CD14-positive monocyte (primary cell): ENCODE measurements at regions not wholly inside any gene's neighbourhood (a gene's known extent, or its start where the extent isn't known, plus 50 kb on each side); places are given as distances from the start of the nearest gene placed in this dataset.

ENCODE experiments used
- DNase-seq, 3 donors: peaks; one replicate each; pipeline ENCODE4 v3.0.0-alpha.2; 2011 to 2022
- H2AFZ ChIP-seq: 2 replicates; pipeline ENCODE4 v1.6.0; 2012; ENCODE audit warnings: mild to moderate bottlenecking, low read depth, low read length, inconsistent platforms; ENCODE audit not compliant: insufficient read depth, poor library complexity, severe bottlenecking
- H3K27ac ChIP-seq, 2 donors: 1 replicate in 1 of 2; 2 replicates in 1 of 2; pipeline ENCODE4 v1.5.1; 2012 to 2013; ENCODE audit warnings: low read length in 2 of 2, control low read depth in 1 of 2, inconsistent platforms in 1 of 2, low read depth in 1 of 2, mild to moderate bottlenecking in 1 of 2
- H3K27me3 ChIP-seq, 2 donors: one replicate each; pipeline versions ENCODE4 v1.6.0 to v1.6.1; 2011 to 2013; ENCODE audit warnings: low read length in 2 of 2; ENCODE audit not compliant: control insufficient read depth in 2 of 2, insufficient read depth in 2 of 2
- H3K36me3 ChIP-seq, 2 donors: replicated peaks in 1 of 2; 1 replicate in 1 of 2; 2 replicates in 1 of 2; pipeline versions ENCODE4 v1.5.1 to v1.6.1; 2012 to 2013; ENCODE audit warnings: low read length in 2 of 2, control low read depth in 1 of 2, inconsistent platforms in 1 of 2, mild to moderate bottlenecking in 1 of 2; ENCODE audit not compliant: insufficient read depth in 2 of 2, control insufficient read depth in 1 of 2
- H3K4me1 ChIP-seq, 2 donors: 1 replicate in 1 of 2; 2 replicates in 1 of 2; pipeline versions ENCODE4 v1.5.1 to v1.6.1; 2012 to 2013; ENCODE audit warnings: low read length in 2 of 2, control low read depth in 1 of 2, inconsistent platforms in 1 of 2, mild to moderate bottlenecking in 1 of 2, moderate library complexity in 1 of 2; ENCODE audit not compliant: insufficient read depth in 2 of 2, control insufficient read depth in 1 of 2
- H3K4me2 ChIP-seq: replicated peaks from 2 replicates; pipeline ENCODE3; 2012; ENCODE audit warnings: low read length, moderate library complexity, mild to moderate bottlenecking; ENCODE audit not compliant: poor library complexity, severe bottlenecking; ENCODE audit errors: extremely low read depth
- H3K4me3 ChIP-seq, 3 experiments: fragments of 200-600 bp in 1 of 3; sonication (generic) in 1 of 3; replicated peaks in 1 of 3; 1 replicate in 2 of 3; 2 replicates in 1 of 3; pipeline ENCODE4 v1.5.1; 2011 to 2013; ENCODE audit warnings: low read length in 3 of 3, mild to moderate bottlenecking in 3 of 3, control low read depth in 2 of 3, low read depth in 2 of 3, inconsistent platforms in 1 of 3, moderate library complexity in 1 of 3
- H3K79me2 ChIP-seq: 2 replicates; pipeline ENCODE4 v1.6.0; 2012; ENCODE audit warnings: mild to moderate bottlenecking, control low read depth, inconsistent platforms, low read length, moderate library complexity; ENCODE audit not compliant: insufficient read depth
- H3K9ac ChIP-seq: 2 replicates; pipeline ENCODE4 v1.6.0; 2017; ENCODE audit warnings: low read length, mild to moderate bottlenecking; ENCODE audit not compliant: insufficient read depth, poor library complexity, severe bottlenecking
- H3K9me3 ChIP-seq, 2 donors: replicated peaks in 1 of 2; 1 replicate in 1 of 2; 2 replicates in 1 of 2; pipeline versions ENCODE4 v1.5.1 to v1.6.1; 2012 to 2013; ENCODE audit warnings: low read length in 2 of 2, control low read depth in 1 of 2; ENCODE audit not compliant: control insufficient read depth in 1 of 2, insufficient read depth in 1 of 2
- H4K20me1 ChIP-seq: 2 replicates; pipeline ENCODE4 v1.6.0; 2012; ENCODE audit warnings: mild to moderate bottlenecking, low read length, control low read depth, moderate library complexity; ENCODE audit not compliant: insufficient read depth
- H3K27ac Mint-ChIP-seq, 7 donors: one replicate each; pipeline ENCODE4 v1.8.0; 2020; ENCODE audit warnings: mild to moderate bottlenecking in 7 of 7, mixed read lengths in 7 of 7, moderate library complexity in 6 of 7, inconsistent platforms in 2 of 7
- H3K27me3 Mint-ChIP-seq, 3 donors: one replicate each; pipeline ENCODE4 v1.8.0; 2021 to 2022; ENCODE audit warnings: low read depth in 3 of 3, mild to moderate bottlenecking in 3 of 3, mixed read lengths in 3 of 3, moderate library complexity in 3 of 3, inconsistent platforms in 1 of 3
- H3K36me3 Mint-ChIP-seq, 2 donors: one replicate each; pipeline ENCODE4 v1.8.0; 2020; ENCODE audit warnings: mixed read lengths in 2 of 2, inconsistent platforms in 1 of 2, mild to moderate bottlenecking in 1 of 2
- H3K4me1 Mint-ChIP-seq: one replicate; pipeline ENCODE4 v1.8.0; 2020; ENCODE audit warnings: mild to moderate bottlenecking, mixed read lengths
- H3K4me3 Mint-ChIP-seq, 2 donors: one replicate each; pipeline ENCODE4 v1.8.0; 2020; ENCODE audit warnings: mild to moderate bottlenecking in 2 of 2, mixed read lengths in 2 of 2, moderate library complexity in 1 of 2
- H3K9me3 Mint-ChIP-seq, 7 donors: one replicate each; pipeline ENCODE4 v1.8.0; 2020 to 2022; ENCODE audit warnings: mixed read lengths in 7 of 7, mild to moderate bottlenecking in 6 of 7, moderate library complexity in 6 of 7, inconsistent platforms in 2 of 7
- WGBS: methylation state at CpG from one replicate; pipeline ENCODE4 v1.1.5; 2013; ENCODE audit warnings: missing lambda C conversion rate; ENCODE audit not compliant: insufficient coverage; 5-methylcytosine and 5-hydroxymethylcytosine counted together
- intact Hi-C, 2 donors: fragments of 100-400 bp; cut with micrococcal nuclease; formaldehyde crosslinking; loops; one replicate each; pipeline versions ENCODE4 v1.15.0 to v1.15.1; 2023
- TF ChIP-seq, protein P1 (sequence below): fragments of 200-600 bp; IDR thresholded peaks from one replicate; pipeline ENCODE4 v1.8.0; 2022; ENCODE audit warnings: antibody characterized with exemption, mild to moderate bottlenecking

DNA sequence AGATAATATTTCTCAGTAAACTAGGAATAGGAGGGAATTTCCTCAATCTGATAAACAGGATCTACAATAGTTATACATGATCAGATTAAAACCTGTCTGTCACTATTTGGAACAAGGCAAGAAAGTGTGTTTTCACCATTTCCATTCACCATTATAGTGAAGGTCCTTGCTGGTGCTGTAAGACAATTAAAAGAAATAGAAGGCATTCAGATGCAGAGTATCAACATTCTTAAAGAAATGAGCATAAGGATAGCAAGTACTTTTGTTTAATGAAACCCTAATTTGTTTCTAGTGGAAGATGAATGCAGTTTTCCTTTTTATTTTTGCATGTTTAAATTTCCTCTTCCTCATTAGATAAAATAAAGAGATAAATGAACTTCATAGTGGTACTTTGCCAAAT, 693.7 kb downstream of the PLCL1 start:
- H3K36me3 Mint-ChIP-seq, result no peaks in the 10 kb centered on the region

DNA sequence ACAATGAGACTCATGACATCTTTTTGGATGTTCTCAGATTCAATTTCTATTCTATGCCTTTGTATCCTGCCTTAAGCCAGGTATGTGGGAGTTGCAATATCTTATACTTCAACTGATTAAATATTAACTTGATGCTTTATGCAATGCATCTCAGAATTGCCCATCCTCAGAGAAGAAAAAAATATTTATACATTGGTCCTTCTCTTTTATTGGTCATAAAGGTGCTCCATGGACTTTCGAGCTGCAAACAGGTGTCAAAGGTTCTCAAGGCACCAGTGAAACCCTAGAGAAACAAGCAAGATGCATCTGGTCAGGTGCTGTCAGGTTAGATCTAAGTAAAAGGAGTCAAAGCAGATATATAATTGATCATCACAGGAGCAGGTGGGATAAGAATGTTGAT, 690.5 kb downstream of the PLCL1 start:
- Histone ChIP-seq H3K4me1 (no peaks in the 10 kb centered on the region), H3K9me3 (no peaks in the 10 kb centered on the region), H3K9ac (no peak overlapping the region), H2AFZ (no peak overlapping the region), H3K79me2 (no peaks in the 10 kb centered on the region), H3K27me3 (no peaks in the 10 kb centered on the region), H3K36me3 (no peaks in the 10 kb centered on the region), H3K4me3 (no peak overlapping the region), H3K4me2 (no peak overlapping the region), H3K27ac (no peak overlapping the region), H4K20me1 (no peaks in the 10 kb centered on the region)
- Mint-ChIP-seq H3K27ac (no peak overlapping the region), H3K4me3 (no peak overlapping the region), H3K27me3 (no peaks in the 10 kb centered on the region), H3K9me3 (no peaks in the 10 kb centered on the region), H3K36me3 (no peaks in the 10 kb centered on the region), H3K4me1 (no peaks in the 10 kb centered on the region)
- intact Hi-C loops, result no loop called here
- no CpG with 5 or more reads among the region's 1 CpG for WGBS
- TF ChIP-seq, protein P1, sequence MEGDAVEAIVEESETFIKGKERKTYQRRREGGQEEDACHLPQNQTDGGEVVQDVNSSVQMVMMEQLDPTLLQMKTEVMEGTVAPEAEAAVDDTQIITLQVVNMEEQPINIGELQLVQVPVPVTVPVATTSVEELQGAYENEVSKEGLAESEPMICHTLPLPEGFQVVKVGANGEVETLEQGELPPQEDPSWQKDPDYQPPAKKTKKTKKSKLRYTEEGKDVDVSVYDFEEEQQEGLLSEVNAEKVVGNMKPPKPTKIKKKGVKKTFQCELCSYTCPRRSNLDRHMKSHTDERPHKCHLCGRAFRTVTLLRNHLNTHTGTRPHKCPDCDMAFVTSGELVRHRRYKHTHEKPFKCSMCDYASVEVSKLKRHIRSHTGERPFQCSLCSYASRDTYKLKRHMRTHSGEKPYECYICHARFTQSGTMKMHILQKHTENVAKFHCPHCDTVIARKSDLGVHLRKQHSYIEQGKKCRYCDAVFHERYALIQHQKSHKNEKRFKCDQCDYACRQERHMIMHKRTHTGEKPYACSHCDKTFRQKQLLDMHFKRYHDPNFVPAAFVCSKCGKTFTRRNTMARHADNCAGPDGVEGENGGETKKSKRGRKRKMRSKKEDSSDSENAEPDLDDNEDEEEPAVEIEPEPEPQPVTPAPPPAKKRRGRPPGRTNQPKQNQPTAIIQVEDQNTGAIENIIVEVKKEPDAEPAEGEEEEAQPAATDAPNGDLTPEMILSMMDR, result no peak
- DNase-seq, result no peak

More for the DNA sequence above, 693.7 kb downstream of the PLCL1 start:
- no peaks in the 10 kb centered on the region for H3K4me1 ChIP-seq
- H3K4me3 ChIP-seq, result no peak overlapping the region
- Mint-ChIP-seq H3K4me1 (no peaks in the 10 kb centered on the region), H3K9me3 (no peaks in the 10 kb centered on the region), H3K27me3 (peaks cover 0 to 2% (median 1%) of the 10 kb centered on the region in 3 donors), H3K4me3 (no peak overlapping the region), H3K27ac (no peak overlapping the region)
- H3K9me3 ChIP-seq, result no peaks in the 10 kb centered on the region
- H3K27me3 ChIP-seq, result no peaks in the 10 kb centered on the region
- no peak overlapping the region for H3K9ac ChIP-seq
- no peak overlapping the region for H3K4me2 ChIP-seq
- no peaks in the 10 kb centered on the region for H3K36me3 ChIP-seq
- no peak overlapping the region for H3K27ac ChIP-seq
- no peaks in the 10 kb centered on the region for H4K20me1 ChIP-seq
- no peaks in the 10 kb centered on the region for H3K79me2 ChIP-seq
- no peak for DNase-seq
- TF ChIP-seq, protein P1, result no peak
- intact Hi-C loops, result no loop called here
- H2AFZ ChIP-seq, result no peak overlapping the region
